ENCODE measurements at regions not wholly inside any gene's neighbourhood (a gene's known extent, or its start where the extent isn't known, plus 50 kb on each side); places are given as distances from the start of the nearest gene placed in this dataset.

DNA sequence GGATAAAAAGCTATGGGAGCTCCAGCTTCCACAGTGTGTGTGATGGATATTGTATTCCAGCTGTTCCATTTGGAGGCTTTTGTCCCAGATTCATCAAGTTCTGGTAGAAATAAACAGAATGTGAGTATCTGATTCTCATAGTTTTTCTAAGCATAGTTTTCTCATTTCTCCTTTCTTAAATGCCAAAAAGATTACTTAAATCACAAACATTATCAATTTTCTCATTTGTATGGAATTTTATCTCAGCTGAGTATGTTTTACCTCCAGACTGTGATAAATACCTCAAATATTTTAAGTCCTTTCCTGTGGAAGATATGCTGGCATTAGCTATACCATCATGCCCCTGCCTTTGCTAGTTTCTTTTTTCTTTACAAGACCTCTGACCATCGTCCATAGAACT is 767.3 kb downstream of the TFAP2A start:
- no peak for DNase-seq

DNA sequence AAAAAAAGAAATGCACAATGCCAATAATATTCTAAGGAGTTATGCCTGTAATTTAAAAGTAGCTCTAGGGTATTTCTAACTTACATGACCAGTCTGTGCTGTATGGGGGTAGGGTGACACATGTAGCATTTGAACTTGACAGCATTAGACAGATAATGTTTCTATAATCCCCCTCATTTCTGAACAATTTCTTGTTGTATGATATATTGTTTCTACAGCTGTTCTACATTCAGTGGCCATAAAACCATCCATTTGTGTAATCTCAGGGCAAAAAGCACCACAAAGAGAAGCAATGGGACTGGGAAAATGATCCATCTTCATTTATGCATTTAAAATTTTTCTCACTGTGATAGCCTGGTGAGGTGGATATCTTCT is 767.8 kb downstream of the TFAP2A start:
- no peak for DNase-seq

DNA sequence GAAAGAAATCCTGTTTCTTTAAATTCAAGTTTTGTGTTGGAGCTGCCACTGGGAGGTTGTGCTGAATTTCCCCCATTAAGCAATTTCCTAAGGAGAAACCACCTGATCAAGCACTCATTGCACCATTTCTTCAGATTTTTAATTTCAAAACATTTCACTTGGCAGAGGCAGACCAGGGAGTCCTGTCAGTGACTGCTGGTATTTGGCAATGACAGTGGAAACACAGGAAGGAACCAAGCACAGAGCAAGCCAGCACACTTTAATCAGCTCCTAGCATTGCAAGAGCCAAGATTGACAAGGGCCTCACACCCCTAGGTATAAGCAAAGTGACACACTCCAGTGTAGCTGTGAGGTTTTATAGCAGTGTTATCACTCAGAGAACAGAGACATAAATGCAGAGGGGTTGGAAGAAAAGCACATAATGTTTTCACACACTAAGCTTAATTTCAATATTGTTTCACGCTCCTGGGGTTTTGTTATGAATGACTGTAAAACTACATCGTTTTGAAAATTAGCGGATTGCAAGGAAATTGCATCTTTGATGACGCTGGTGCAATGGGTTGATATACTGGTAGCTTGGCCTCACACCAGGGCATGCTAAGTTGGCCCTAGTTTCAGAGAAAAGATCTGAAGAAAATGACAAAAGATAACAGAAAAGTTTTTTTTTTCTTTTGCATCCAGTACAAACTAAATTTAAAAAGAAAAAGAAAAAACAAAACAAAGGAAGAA is 768.4 kb downstream of the TFAP2A start:
- DNase-seq = no peak

DNA sequence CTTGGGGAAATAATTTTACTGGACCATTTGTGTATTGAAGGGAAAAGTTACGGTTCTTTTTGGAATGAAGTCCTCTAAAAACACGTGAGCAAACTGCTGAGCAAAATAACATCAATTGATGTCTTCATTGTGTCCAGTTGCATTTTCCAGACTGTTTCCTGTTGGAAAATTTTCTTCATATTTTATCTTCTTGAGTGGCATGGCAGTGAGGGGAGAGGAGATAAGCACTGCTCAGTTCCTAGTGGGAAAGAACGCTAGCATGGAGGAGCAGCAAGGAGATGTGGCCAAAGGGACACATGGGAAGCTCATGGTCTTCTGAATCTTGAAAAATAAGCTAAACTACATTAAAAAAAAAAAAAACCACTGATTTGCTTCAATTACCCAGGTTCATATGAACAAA is 776.0 kb downstream of the TFAP2A start:
- DNase-seq = no peak

DNA sequence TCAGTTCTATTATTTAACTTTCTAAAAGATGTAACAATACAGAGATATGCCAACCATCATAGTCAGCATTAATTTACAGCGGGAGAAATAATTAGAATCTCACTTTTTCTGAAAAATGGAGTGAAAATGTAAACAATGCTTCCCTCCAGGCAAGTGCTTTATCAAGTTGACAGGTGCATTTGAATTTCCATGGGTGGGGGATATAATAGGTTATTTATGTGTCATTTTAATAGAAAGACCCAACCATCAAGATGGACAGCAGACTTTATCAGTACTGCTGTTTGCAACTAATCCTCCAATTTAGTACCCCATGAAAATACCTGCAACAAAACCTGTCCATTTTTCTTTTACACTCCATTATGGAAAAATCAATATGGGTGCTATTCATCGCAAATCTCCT is 780.1 kb downstream of the TFAP2A start:
- DNase-seq = no peak

DNA sequence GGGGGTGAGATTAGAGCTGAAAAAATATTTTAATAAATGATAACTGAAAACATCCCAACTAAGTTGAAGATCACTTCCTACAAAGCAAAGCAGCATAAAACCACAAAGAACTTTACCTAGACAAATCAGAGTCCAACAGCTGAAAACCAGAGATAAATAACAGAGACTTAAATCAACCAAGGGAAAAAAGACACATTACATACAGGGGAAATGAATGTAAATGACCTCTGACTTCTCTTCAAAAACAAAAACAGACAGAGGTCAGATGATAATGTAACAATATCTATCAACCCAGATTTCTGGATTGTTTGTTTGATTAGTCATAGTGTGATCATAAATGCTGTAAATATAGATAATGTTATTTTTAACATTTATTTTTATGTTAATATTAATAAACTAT is 782.8 kb downstream of the TFAP2A start:
- DNase-seq = no peak

DNA sequence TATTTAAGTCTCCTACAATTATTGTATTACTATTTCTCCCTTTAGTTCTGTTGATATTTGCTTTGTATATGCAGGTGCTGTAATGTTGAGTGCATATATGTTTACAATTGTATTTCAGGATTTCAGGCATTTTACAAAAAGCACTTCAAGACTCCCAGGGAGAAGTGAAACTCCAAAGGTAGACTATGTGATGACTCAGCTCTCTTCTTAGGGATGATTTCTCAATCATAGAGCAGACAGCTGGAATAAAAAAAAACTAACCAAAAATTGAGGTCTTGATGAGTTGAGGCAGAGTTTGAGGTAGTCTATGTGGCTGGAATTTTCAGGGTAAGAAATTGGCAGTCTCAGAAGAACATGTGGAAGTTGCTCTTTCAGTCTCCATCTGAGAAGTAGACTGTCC is 786.1 kb downstream of the TFAP2A start:
- DNase-seq = no peak

DNA sequence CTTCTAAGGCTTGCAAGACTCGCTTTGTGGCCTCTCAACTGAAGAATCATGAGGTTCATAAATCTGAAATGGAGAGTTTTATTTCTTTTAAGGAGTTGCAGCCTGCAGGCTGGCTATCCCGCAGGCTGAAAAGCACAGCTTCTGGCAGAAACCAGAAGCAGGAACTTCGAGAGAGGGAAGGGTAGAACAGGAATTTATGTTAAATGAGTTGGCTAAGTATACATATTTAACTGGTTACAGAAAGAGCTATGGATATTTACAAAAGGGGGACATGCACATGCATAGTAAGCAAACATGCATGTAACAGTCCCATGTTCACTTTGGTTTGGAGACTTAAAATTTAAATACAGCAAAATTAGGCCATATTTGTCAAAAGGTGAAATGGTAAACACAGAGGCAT is 787.0 kb downstream of the TFAP2A start:
- no peak for DNase-seq

DNA sequence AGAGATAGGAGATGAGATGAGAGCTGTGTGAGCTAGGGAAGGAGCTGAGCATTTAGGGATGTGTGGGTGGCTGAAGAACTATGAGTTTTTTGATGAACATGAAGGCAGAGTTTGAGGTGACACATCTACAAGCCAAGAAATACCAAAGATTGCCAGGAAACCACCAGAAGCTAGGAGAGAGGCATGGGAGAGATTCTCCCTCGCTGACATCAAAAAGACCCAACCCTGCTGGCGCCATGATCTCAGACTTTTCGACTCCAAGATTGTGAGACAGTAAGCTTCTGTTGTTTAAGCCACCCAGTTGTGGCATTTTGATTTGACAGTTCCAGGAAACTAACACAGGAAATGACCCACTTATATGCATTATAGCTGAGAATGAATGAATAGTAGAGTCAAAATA is 790.9 kb downstream of the TFAP2A start:
- no peak for DNase-seq

DNA sequence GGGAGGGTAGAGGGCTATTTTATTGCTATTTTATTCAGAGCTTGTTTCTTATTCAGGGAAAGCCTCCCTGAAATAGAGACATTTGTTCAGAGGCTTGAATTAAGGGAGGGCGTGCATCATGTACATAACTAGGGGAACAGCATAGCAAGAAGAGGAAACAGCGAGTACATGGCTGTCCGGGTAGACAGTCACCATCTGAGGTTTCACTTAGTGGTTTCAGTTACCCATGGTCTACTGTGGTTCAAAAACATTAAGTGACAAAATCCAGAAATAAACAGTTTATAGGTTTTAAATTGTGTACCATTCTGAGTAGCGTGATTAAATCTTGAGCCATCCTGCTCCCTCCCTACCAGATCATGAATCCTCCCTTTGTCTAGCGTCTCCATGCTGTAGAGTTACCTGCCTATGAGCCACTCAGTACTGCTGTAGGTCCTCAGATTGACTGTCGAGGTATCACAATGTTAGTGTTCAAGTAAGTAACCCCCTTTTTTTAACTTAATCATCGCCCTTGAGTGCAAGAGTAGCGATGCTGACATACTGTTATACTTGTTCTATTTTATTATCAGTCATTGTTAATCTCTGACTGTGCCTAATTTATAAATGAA is 791.5 kb downstream of the TFAP2A start:
- no peak for DNase-seq

DNA sequence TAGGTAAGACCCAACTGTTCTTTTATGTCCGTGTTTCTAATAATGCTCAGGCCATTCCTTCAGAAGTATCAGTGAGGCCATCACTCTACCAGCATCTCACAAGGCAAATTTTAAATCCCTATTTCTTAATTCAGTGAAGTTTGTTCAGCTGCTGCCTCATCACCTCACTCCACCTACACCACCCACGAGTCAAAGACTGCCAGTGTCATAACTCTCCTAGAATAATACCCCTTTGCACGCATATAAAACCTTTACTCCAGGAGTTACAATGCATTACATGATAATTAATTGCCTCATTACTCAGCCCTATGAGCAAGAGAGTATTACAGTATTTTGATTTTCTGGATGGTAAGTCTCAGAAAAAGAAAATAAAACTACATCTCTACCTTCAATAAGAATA is 793.6 kb downstream of the TFAP2A start:
- no peak for DNase-seq

DNA sequence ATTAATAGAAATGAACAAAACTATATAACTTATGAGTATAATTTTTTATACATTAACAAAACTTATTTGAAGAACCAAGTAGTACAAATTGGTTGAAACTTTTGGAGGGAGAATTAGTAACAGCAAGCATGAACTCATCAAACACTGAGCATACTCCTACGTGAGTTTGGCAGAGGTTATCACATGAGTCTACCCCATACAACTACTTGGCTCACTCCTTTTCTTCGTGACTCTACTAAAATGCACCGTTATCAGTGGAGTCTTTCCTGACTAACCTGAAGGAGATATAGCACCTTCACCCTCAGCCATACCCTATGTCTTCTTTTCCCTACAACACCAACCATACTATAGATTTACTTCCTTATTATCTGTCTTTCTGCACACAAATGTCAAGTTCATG is 794.2 kb downstream of the TFAP2A start:
- DNase-seq = no peak

DNA sequence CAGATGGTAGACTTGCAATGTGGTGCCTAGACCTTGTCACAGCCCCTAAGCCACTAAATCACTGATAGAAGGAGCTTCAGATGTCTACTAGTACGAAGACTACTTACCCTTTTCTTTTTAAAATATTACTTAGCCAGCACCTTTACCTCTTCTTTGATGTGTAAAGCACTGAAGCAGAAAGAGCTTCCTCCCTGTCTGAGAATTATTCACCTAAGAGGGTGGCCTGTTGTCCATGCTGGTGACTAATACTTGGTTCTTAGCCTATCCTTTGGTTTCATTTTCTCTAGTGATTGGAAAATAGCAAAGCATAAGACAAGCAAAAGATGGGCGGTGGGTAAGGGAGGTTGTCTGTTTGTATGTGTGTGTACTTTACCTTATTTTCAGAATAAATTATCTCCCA is 794.6 kb downstream of the TFAP2A start:
- DNase-seq = no peak

DNA sequence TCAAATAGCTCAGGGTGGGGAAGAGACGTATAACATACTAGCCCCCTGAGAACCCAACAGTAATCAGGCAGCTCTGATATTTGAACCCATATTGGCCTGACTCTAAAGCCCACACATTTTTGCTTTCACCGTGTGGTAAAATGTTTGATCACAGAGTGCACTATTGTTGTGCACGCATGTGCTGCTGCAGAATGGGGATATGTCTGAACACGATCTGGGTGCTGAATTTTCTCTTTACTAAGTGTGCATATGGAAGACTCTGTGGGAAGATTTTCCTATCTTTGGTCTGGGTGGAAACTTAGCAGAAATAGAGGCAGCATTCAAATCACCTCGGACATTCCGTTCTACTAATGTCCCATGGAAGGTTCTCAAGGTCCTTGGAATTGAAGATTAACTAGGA is 800.1 kb downstream of the TFAP2A start:
- DNase-seq = no peak

DNA sequence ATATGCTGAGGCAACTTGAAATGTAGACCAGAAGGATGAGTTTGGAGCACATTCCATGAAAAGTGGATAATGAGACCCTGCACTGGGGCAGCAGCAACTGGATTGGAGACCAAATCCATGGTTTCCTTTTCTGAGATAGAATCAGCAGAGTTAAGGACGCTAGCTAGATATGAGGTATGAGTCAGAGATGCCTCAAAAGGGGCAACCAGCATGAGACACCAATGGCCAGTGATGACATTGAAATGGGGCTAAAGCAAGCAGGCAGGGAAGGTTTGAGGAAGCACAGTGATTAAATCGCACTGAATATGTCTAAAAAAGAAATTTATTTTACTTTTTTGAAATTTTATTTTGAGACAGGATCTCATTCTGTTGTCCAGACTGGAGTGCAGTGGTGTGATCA is 802.4 kb downstream of the TFAP2A start:
- DNase-seq = no peak

DNA sequence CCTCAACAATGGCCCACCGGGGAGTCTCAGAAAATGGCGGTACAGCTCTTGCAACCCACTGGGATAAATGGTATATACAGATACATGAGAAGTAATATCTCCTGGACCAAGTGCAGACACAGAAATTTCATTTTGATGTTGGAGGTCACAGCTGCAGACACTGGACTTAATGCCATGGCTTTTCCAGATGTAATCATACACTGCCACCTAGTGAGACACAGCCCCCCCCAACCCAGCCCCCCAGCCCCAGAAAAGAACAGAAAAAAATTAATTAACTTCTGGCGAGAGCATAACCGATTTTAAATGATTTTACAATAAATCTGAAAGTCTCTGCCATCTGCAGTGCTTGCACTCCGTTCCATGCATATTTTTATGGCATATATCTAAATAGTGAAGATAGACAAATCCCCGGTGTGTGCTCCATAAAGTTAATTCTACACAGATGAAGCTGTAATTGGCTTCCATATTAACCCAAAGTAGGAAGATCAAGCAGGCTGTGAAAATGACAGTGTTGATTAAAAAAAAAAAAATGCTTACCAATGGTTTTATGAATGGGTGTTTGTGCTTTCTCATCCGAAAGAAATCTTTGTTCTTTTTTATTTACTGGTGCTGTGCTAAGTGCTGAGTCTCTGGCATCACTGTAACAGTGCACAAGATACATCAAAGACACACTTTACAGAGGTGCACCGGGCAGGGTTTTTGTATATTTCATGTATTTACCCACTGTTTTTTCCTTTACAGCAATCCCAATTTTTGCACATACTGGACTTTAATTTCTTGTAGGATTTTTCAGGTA is 804.1 kb downstream of the TFAP2A start:
- no peak for DNase-seq

DNA sequence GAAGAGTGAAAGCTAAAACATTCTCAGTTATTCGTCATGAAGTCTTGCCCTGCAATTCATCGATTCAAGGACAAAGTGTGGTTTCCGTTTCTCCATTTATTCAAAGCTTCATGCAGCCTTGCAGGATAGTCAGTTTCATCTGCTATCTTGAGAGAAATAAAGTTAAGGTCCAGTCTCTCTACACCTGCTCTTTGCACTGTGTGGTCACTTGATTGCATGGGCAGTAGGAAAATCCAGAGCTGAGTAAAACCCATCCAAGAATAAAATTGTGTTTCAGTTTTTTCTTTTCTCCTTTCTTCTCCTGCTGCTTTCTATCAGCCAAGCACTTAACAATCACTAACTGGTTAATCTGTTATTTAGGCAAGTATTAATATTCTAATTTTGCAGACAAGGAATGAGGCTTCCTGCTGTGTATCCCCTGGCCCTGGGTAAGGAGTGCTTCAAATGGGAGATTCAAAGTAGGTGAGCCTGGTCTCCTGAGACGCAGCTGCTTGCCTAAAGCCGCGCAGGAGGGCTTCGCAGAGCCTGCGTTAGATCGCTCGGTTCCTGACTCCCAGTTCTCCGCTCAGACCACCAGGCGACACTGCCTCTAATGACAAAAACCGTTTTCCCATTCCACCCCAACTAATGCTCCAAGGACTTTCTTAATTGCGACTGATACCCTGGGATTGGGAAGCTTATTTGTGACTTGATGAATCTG is 808.3 kb downstream of the TFAP2A start:
- no peak for DNase-seq

DNA sequence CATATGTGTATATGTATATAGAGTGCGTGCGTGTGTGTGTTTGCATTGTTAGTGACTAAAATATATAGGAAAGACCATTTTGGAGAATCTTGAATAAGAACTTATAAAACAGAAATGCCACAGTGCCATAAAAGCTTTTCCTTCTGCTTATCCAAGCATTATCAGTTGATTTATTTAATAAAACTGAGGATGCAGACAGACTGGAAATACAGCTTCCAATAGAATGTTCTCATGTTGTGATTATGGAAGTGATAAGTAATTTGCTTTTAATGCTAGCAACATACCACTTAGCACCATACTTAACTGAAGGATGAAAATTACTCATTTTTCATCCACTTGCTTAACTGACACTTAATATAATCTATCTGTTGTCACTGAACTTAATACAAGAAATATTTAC is 820.1 kb downstream of the TFAP2A start:
- no peak for DNase-seq

DNA sequence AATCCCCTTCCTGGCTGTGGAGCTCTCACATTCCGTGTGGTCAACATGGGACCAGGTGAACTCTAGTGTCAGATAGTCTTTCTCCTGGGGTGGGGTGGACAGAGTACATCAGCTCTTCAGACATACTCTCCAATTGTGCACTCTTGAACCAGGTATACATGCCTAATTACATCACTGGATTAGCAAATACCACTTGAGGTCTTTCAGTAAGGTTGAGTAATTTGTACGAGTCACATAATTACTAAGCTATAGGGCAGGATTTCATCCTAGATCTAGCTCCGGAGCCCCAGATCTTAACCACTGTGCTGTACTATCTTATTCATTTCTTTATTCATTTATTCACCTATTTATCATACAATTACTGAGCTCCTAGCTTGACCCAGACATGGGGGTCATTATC is 821.3 kb downstream of the TFAP2A start:
- DNase-seq = no peak

DNA sequence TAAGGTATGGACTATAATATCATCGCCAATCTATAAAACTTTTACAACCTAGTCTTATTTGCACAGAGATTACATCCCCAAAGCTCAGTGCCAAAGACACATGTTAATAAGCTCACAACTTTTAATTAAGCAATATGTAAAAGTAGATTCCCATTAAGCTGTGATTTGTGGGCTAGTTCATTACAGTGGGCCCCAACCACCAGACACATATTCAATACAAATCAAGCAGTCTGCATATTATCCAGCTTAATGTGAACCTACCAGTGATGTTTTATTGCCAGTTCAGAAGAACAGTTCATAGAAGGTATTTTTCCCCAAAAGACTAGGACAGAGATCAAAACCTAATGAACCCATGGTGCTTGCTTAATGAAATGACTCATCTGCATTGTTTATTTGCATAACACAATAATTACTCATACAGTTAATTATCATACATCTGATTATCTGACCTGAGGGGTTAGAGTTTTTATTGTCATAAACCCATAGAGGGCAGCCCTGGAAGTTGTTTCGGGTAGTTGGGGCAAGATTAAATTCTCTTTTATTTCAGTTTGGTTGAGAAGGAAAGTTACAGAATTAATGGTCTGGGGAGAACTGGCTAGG is 831.0 kb downstream of the TFAP2A start:
- DNase-seq = no peak

DNA sequence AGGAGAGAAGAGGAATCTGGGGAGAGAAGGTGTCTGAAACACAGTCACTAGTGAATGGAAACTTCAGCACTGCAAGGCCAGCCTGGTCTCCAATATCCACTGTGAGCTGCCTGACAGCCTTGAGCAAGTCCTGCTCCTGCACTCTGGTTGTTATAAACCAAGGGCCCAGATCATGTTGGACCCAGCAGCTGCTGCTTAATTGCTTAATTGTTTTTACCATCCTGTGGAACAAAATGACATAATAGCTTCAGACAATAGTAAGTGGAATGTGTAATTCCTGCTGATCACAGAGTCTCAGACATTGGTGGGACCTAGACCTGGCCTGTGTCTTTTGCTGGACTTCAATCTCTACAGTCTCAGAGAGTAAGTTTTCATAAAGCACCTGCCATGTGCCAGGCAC is 833.7 kb downstream of the TFAP2A start:
- DNase-seq = no peak

DNA sequence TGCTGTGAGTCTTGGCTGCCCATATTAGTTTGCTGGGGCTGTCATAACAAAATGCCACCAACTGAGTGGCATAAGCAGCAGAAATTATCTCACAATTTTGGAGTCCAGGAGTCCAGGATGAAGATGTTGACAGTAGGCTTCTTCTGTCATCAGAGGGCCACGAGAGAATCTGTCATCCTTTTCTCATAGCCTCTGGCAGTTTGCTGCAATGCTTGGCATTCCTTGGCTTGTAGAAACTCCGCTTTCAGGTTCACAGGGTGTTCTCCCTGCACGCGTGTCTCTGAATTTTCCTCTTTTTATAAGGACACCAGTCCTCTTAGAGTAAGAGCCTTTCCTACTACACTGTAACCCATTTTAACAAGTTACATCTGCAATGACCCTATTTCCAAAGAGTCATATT is 838.4 kb downstream of the TFAP2A start:
- DNase-seq = no peak

DNA sequence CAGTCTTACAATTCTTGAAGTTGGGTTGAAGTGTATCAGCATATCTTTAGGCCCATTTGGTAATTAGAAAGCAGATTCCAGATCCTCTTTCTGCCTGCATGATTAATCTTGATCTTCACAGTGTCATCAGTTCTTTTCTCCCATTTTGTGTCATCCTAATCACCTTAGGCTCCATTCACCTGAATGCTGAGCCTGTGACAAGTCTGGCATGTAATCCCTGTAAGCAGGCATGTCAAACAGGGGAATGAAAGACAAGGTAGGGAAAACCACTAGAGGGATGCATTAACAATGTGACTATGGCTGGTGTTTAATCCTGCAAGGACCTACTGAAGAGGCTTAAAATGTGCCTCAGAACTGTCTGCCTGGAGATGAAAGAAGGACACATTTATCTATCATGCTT is 848.8 kb downstream of the TFAP2A start:
- no peak for DNase-seq

Measured in stimulated activated CD4-positive, alpha-beta T cell treated with anti-CD3 and anti-CD28 coated beads, Interleukin-2, amount 100 ng/mL, for 48 hours (primary cell).